ENCODE measurements at regions not wholly inside any gene's neighbourhood (a gene's known extent, or its start where the extent isn't known, plus 50 kb on each side); places are given as distances from the start of the nearest gene placed in this dataset.

GRCh38 chr10:62926407-62926806, 110.2 kb upstream of the EGR2 start:
- DNase-seq (ENCODE audit: low spot score), result no peak

GRCh38 chr10:62924344-62924748, 108.2 kb upstream of the EGR2 start:
- DNase-seq (ENCODE audit: low spot score), result peak; percentile 24

GRCh38 chr10:62919776-62920175, 103.6 kb upstream of the EGR2 start:
- DNase-seq (ENCODE audit: low spot score), result no peak

GRCh38 chr10:62917475-62918238, 101.5 kb upstream of the EGR2 start:
- no peak for DNase-seq (ENCODE audit: low spot score)

GRCh38 chr10:62916141-62916603, 100.0 kb upstream of the EGR2 start:
- no peak for DNase-seq (ENCODE audit: low spot score)

- DNase-seq (ENCODE audit: low spot score), result no peak
Measured at GRCh38 chr10:62915158-62915557, 99.0 kb upstream of the EGR2 start.

GRCh38 chr10:62912086-62912485, 95.9 kb upstream of the EGR2 start:
- DNase-seq (ENCODE audit: low spot score), result peak; percentile 37

GRCh38 chr10:62911210-62911963, 95.2 kb upstream of the EGR2 start:
- DNase-seq (ENCODE audit: low spot score), result no peak

- peak; percentile 26 for DNase-seq (ENCODE audit: low spot score)
Measured at GRCh38 chr10:62907470-62908212, 91.5 kb upstream of the EGR2 start.

GRCh38 chr10:62904281-62904875, 88.2 kb upstream of the EGR2 start:
- no peak for DNase-seq (ENCODE audit: low spot score)

GRCh38 chr10:62903828-62904227, 87.7 kb upstream of the EGR2 start:
- DNase-seq (ENCODE audit: low spot score), result no peak

GRCh38 chr10:62900829-62901571, 84.8 kb upstream of the EGR2 start:
- no peak for DNase-seq (ENCODE audit: low spot score)

- DNase-seq (ENCODE audit: low spot score), result no peak
Measured at GRCh38 chr10:62899311-62899710, 83.1 kb upstream of the EGR2 start.

GRCh38 chr10:62895063-62895462, 78.9 kb upstream of the EGR2 start:
- no peak for DNase-seq (ENCODE audit: low spot score)

GRCh38 chr10:62894156-62894555, 78.0 kb upstream of the EGR2 start:
- no peak for DNase-seq (ENCODE audit: low spot score)

GRCh38 chr10:62893036-62893435, 76.9 kb upstream of the EGR2 start:
- no peak for DNase-seq (ENCODE audit: low spot score)

- DNase-seq (ENCODE audit: low spot score), result no peak
Measured at GRCh38 chr10:62890395-62890794, 74.2 kb upstream of the EGR2 start.

- no peak for DNase-seq (ENCODE audit: low spot score)
Measured at GRCh38 chr10:62887642-62888041, 71.5 kb upstream of the EGR2 start.

GRCh38 chr10:62885684-62886461, 69.7 kb upstream of the EGR2 start:
- DNase-seq (ENCODE audit: low spot score), result no peak

- no peak for DNase-seq (ENCODE audit: low spot score)
Measured at GRCh38 chr10:62880162-62880561, 64.0 kb upstream of the EGR2 start.

- DNase-seq (ENCODE audit: low spot score), result no peak
Measured at GRCh38 chr10:62873866-62874265, 57.7 kb upstream of the EGR2 start.

Measured in germinal center (tissue), 1 donor.